Ectodermal cell (in vitro differentiated cells): ENCODE measurements at regions not wholly inside any gene's neighbourhood (a gene's known extent, or its start where the extent isn't known, plus 50 kb on each side); places are given as distances from the start of the nearest gene placed in this dataset.

ENCODE experiments used
- H3K27ac ChIP-seq: 2 replicates; pipeline ENCODE4 v1.7.0; 2013; ENCODE audit warnings: mild to moderate bottlenecking, low read depth, low read length; ENCODE audit not compliant: insufficient read depth, poor library complexity, severe bottlenecking
- H3K27me3 ChIP-seq: 2 replicates; pipeline ENCODE4 v1.7.0; 2013; ENCODE audit warnings: mild to moderate bottlenecking, low read length; ENCODE audit not compliant: insufficient read depth, control insufficient read depth, poor library complexity, severe bottlenecking
- H3K36me3 ChIP-seq: one replicate; pipeline ENCODE4 v1.7.0; 2013; ENCODE audit warnings: low read length; ENCODE audit not compliant: control insufficient read depth, insufficient read depth
- H3K4me1 ChIP-seq: one replicate; pipeline ENCODE4 v1.7.0; 2013; ENCODE audit warnings: low read length; ENCODE audit not compliant: control insufficient read depth, insufficient read depth
- H3K4me3 ChIP-seq: 2 replicates; pipeline ENCODE4 v1.7.0; 2013; ENCODE audit warnings: low read depth, low read length, control low read depth; ENCODE audit not compliant: insufficient read depth
- H3K9me3 ChIP-seq: 2 replicates; pipeline ENCODE4 v1.7.0; 2013; ENCODE audit warnings: mild to moderate bottlenecking, low read length, moderate library complexity; ENCODE audit not compliant: control insufficient read depth
- WGBS, 2 experiments: methylation state at CpG; one replicate each; pipeline ENCODE4 v1.1.7; 2013; ENCODE audit warnings: missing lambda C conversion rate in 2 of 2; 5-methylcytosine and 5-hydroxymethylcytosine counted together

DNA sequence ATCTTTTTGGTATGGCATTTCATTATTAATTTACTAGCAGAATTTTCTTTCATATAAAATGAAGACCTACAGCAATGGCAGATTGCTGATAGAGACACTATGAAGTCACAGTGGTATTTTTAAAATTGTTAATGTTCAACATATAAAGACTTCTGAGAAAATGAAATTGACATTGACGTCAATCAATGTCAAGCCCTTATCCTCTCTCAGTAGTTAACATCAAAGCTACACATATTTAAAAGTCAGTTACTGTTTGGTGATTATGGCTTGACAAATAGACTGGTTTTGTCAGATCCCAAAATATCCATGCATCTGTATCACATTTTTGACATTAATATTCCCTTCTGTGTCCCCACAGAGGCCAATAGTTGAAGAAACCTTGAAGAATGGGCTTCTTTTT, 1069.1 kb upstream of the SEL1L start:
- Histone ChIP-seq H3K27ac (no peak overlapping the region), H3K4me3 (no peak overlapping the region), H3K27me3 (no peaks in the 10 kb centered on the region), H3K36me3 (no peaks in the 10 kb centered on the region), H3K9me3 (no peaks in the 10 kb centered on the region), H3K4me1 (no peaks in the 10 kb centered on the region)
- 100% methylated on average over 1 of the region's 1 CpG; no CpG with 5 or more reads in 1 of the 2 experiments for whole genome bisulfite sequencing, 2 experiments

DNA sequence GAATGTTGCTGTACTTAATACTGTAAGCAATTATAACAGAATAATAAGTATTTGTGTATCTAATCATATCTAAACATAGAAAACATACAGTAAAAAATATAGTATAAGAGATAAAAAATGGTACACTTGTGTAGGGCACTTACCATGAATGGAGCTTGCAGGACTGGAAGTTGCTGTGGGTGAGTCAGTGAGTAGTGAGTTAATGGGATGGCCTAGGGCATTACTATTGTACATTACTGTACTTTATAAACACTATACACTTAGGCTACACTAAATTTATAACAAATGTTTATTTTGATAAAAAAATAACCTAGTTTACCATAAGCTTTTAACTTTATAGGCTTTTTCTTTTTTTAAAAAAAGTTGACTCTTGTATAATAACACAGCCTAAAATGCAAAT, 1071.2 kb upstream of the SEL1L start:
- Histone ChIP-seq H3K27ac (no peak overlapping the region), H3K36me3 (no peaks in the 10 kb centered on the region), H3K9me3 (no peaks in the 10 kb centered on the region), H3K4me1 (no peaks in the 10 kb centered on the region), H3K27me3 (no peaks in the 10 kb centered on the region), H3K4me3 (no peak overlapping the region)

DNA sequence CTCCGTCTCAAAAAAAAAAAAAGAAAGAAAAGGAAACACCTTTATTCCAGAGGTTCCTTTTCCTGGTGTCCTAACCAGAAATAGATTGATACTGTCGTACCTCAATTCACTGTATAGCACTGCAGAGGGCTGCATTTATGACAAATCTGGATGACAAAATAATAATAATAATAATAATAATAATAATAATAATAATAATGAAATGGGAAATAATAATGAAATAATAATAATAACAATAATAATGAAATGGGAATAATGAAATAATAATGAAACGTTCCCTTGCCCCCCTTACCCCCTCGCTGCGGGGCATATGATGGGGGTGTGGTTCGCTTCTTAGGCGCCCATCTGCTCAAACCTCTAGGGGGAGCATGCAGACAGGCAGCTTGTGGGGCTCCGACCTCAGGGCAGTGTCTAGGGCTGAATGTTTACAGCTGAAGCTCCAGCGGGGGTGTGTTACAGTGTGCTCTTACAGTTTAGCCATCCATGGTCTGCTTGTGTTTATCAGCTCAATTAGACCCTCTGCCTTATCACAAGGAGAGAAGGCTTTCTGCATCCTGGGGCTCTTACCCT, 1088.3 kb upstream of the SEL1L start:
- Histone ChIP-seq H3K27ac (no peak overlapping the region), H3K36me3 (no peaks in the 10 kb centered on the region), H3K9me3 (no peaks in the 10 kb centered on the region), H3K4me3 (no peak overlapping the region), H3K27me3 (no peaks in the 10 kb centered on the region), H3K4me1 (no peaks in the 10 kb centered on the region)
- 90 to 93% methylated on average over 8 to 9 of the region's 9 CpGs for WGBS, 2 experiments

DNA sequence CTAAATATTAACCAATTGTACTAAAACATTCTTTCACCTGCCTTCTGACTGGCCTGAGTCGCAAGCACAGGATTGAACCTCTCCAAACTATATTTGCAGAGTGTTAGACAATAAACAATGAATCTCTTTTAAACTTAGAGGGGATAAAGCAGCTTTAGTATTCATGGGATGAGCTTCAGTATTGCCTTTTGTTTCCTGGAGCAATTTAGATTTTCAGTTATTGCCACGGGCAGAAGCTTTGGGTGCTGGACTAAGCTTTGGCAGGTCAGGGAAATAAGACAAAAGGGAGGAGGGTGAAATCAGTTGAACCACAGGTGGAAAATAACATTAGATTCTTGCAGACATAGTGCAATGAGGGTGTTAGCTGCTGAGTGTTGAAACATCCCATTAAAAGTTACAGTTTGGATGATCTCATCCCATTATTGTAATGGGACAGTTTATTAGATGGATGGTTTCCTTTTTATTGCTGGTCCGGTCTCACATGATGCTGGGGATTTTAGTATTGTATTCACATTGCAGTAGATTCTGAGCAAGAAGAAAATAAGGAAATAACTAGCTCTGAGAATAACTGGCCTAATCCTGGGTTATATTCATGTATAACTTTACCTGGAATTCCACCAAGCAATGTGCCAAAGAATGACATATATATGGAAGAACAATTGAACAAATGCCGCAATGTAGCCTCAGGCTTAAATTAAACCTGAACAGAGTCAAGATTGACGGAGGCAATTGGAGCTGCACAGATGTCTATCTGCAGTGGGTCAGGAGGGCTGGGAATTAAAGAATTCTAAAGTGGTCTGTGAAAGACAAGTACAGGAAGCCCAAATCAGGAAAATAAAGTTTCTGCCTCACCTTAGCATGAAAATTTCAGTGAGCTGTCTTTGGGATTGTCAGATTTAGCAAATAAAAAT, 1092.8 kb upstream of the SEL1L start:
- 72 to 77% methylated on average over 5 of the region's 5 CpGs for WGBS, 2 experiments

DNA sequence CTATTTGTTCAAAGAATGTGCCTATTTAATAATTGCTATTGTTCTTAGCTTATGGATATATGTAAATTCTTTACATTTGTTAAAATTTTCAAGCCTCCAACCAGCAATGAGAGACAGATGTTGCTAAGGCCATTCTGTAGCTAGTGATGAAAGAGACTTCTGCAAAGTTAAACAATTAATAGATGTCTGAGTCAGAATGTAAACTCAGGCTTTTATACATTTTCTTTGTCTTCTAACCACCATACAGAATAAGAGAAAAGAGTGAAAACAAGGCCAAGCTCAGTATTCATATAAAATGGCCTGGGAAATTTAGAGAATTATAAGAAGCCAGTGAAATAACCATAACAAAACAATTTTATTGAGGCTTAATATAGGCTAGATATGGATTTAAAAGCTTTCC, 1102.3 kb upstream of the SEL1L start:
- Histone ChIP-seq H3K27me3 (no peaks in the 10 kb centered on the region), H3K27ac (no peak overlapping the region), H3K4me3 (no peak overlapping the region), H3K36me3 (no peaks in the 10 kb centered on the region), H3K4me1 (no peaks in the 10 kb centered on the region), H3K9me3 (peaks cover 2% of the 10 kb centered on the region)

More for the DNA sequence above, 1092.8 kb upstream of the SEL1L start:
- Histone ChIP-seq H3K4me3 (no peak overlapping the region), H3K27me3 (no peaks in the 10 kb centered on the region), H3K27ac (no peak overlapping the region), H3K36me3 (no peaks in the 10 kb centered on the region), H3K9me3 (no peaks in the 10 kb centered on the region), H3K4me1 (no peaks in the 10 kb centered on the region)

DNA sequence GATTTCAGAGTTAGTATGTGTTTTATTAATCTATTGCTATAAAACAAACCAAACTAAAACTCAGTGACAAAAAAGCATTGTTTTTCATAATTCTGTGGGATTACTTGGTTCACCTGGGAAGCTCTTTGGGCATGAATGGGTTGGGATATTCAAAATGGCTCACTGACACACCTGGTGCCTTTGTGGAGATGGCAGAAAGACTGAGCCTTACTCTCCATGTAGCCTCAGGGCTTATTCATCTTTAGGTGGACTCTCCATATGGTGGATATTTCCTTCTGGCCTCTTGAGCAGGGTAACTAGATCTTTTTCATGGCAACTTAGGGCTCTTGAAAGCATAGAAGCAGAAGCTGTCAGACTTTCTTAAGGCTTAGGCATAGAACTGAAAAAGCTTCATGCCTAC, 1102.8 kb upstream of the SEL1L start:
- Histone ChIP-seq H3K9me3 (peaks cover 2% of the 10 kb centered on the region), H3K27ac (no peak overlapping the region)

DNA sequence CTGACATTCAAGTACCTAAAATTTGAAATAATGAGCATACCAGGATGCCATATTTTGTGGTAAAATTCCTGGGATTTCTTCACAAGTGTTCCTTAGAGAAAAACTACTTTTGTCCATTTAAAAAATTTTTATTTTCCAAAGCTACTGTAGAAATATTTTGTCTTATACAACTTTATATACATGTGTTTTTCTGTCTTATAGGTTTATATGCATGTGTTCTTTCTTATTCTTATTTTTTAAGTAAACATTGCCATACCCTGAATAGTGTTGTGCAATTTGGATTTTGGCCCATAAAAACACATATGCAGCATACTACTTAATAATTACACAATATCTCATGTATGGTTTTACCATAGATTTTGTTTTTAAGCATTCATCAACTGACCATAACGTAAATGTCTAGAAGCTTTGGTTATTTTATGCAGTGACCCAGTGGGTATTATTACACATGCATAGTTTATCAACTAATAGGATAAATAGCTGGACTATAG, 1107.4 kb upstream of the SEL1L start:
- no peaks in the 10 kb centered on the region for H3K27me3 ChIP-seq
- no peaks in the 10 kb centered on the region for H3K36me3 ChIP-seq
- no peak overlapping the region for H3K4me3 ChIP-seq
- H3K4me1 ChIP-seq: no peaks in the 10 kb centered on the region
- peaks cover 2% of the 10 kb centered on the region for H3K9me3 ChIP-seq
- H3K27ac ChIP-seq: no peak overlapping the region
- no CpG with 5 or more reads among the region's 1 CpG for WGBS, 2 experiments

More for the DNA sequence above, 1102.8 kb upstream of the SEL1L start:
- no peaks in the 10 kb centered on the region for H3K4me1 ChIP-seq
- H3K27me3 ChIP-seq: no peaks in the 10 kb centered on the region
- H3K36me3 ChIP-seq: no peaks in the 10 kb centered on the region
- no peak overlapping the region for H3K4me3 ChIP-seq

DNA sequence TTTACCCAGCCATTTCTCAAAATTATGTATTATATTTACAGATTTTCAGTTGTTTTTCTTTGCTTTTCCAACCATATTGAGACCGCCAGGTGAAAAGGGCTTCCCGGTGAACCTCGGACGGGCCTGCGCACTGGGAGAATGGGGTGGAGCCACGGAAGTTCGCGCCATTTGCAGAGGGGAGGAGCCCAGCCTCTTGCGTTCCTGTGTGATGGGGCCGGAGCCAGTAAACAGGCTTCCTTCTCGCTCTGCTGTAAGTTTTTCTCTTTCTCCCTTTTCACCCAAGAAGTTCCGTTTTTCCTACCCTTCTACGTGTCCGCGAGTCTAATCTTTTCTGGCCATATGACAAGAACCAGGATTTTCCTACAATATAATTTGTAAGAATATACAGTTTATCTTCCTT, 1108.8 kb upstream of the SEL1L start:
- Histone ChIP-seq H3K4me1 (no peaks in the 10 kb centered on the region), H3K27ac (no peak overlapping the region), H3K36me3 (no peaks in the 10 kb centered on the region), H3K9me3 (peaks cover 2% of the 10 kb centered on the region), H3K27me3 (no peaks in the 10 kb centered on the region), H3K4me3 (no peak overlapping the region)
- 87% methylated on average over 14 to 15 of the region's 15 CpGs for WGBS, 2 experiments

DNA sequence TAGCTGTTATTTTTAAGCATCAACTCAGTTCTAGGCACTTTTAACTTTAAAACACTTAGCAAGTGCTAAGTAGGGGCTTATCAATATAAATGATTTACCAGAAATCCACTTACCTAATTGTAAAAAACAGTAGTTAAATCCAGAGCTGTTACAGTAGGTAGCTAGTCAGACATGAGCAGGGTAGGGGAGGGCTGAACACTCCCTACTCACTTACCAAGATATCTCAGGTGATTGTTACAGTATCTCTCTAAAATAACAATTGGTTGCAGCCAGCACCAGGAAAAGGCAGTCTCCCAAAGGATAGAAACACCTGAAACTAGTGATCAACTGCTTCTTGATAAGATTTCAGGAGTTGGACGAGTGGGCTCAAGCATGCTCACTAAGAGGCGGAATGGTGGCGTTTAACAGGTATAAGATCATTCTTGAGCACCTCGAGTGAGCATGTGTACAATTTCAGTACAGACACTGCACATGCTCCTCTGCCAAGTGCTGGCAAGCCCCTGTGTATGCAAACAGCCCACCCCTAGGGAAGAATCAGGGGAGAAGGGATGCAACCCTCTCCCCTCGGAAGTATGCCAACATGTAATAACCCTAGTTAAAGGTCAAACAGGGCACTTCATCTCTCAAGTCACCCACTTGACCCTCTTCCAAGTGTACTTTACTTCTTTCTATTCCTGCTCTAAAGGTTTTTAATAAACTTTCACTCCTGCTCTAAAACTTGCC, 1113.6 kb upstream of the SEL1L start:
- Histone ChIP-seq H3K4me3 (no peak overlapping the region), H3K4me1 (no peaks in the 10 kb centered on the region), H3K27me3 (no peaks in the 10 kb centered on the region), H3K36me3 (no peaks in the 10 kb centered on the region), H3K9me3 (no peaks in the 10 kb centered on the region), H3K27ac (no peak overlapping the region)
- WGBS, 2 experiments: 91 to 93% methylated on average over 5 of the region's 5 CpGs

DNA sequence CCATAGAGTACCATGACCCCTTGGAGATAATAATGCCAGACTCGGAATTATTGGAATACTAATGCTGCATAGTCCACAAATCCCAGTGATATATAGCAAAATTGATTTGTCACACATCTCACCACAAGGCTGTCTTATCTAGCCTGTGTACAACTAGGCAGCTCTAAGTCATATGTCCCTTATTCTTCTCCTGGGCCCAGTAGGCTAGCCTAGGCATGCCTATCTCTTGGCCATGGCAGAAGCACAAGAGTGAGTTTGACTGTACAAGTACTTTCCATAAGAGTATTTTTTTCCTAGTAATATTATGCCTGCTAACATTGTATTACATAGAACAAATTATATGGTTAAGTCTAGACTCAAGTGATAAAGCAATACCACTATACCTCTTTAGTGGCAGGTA, 1122.1 kb upstream of the SEL1L start:
- Histone ChIP-seq H3K4me1 (no peaks in the 10 kb centered on the region), H3K36me3 (no peaks in the 10 kb centered on the region), H3K4me3 (no peak overlapping the region), H3K9me3 (no peaks in the 10 kb centered on the region), H3K27ac (no peak overlapping the region), H3K27me3 (no peaks in the 10 kb centered on the region)
- WGBS, 2 experiments: 92 to 93% methylated on average over 1 of the region's 1 CpG
